Kidney epithelial cell (primary cell): ENCODE measurements at regions not wholly inside any gene's neighbourhood (a gene's known extent, or its start where the extent isn't known, plus 50 kb on each side); places are given as distances from the start of the nearest gene placed in this dataset.

Experiments
- DNase-seq: peaks from one replicate; pipeline ENCODE4 v3.0.0-alpha.2; 2010; ENCODE audit warnings: low read depth
- H3K27me3 ChIP-seq: 2 replicates; pipeline ENCODE4 v1.6.0; 2011; ENCODE audit warnings: low read length; ENCODE audit not compliant: control insufficient read depth, insufficient read depth
- H3K36me3 ChIP-seq: 2 replicates; pipeline ENCODE4 v1.5.1; 2011; ENCODE audit warnings: low read length; ENCODE audit not compliant: control insufficient read depth, insufficient read depth
- H3K4me3 ChIP-seq: 2 replicates; pipeline ENCODE4 v1.5.1; 2011; ENCODE audit warnings: low read depth, mild to moderate bottlenecking, control low read depth, low read length
- CTCF ChIP-seq: IDR thresholded peaks from 2 replicates; pipeline ENCODE4 v1.5.1; 2011; ENCODE audit warnings: mild to moderate bottlenecking, moderate library complexity, low read length, control low read depth, inconsistent platforms; ENCODE audit not compliant: insufficient read depth, poor library complexity, severe bottlenecking

GRCh38 chr7:10634239-10634638, 339.4 kb upstream of the PHF14 start:
- Histone ChIP-seq H3K36me3 (no peaks in the 10 kb centered on the region), H3K27me3 (no peaks in the 10 kb centered on the region), H3K4me3 (no peak overlapping the region)
- DNase-seq, result no peak
- no peak for TF ChIP-seq CTCF

- no peaks in the 10 kb centered on the region for H3K36me3 ChIP-seq
- H3K27me3 ChIP-seq, result no peaks in the 10 kb centered on the region
- no peak overlapping the region for H3K4me3 ChIP-seq
- no peak for DNase-seq
- no peak for TF ChIP-seq CTCF
Observed at GRCh38 chr7:10637991-10638390, 335.7 kb upstream of the PHF14 start.

- no peak for DNase-seq
- H3K36me3 ChIP-seq, result no peaks in the 10 kb centered on the region
- TF ChIP-seq CTCF, result no peak
- H3K4me3 ChIP-seq, result no peak overlapping the region
- H3K27me3 ChIP-seq, result no peaks in the 10 kb centered on the region
Observed at GRCh38 chr7:10643545-10643944, 330.1 kb upstream of the PHF14 start.

- no peaks in the 10 kb centered on the region for H3K27me3 ChIP-seq
- H3K4me3 ChIP-seq, result no peak overlapping the region
- DNase-seq, result no peak
- H3K36me3 ChIP-seq, result no peaks in the 10 kb centered on the region
- no peak for TF ChIP-seq CTCF
Observed at GRCh38 chr7:10644849-10645248, 328.8 kb upstream of the PHF14 start.

GRCh38 chr7:10646194-10646593, 327.5 kb upstream of the PHF14 start:
- H3K4me3 ChIP-seq, result no peak overlapping the region
- DNase-seq, result no peak

More at GRCh38 chr7:10646194-10646593, 327.5 kb upstream of the PHF14 start:
- no peaks in the 10 kb centered on the region for H3K27me3 ChIP-seq
- no peak for TF ChIP-seq CTCF
- H3K36me3 ChIP-seq, result no peaks in the 10 kb centered on the region
